ENCODE measurements at regions not wholly inside any gene's neighbourhood (a gene's known extent, or its start where the extent isn't known, plus 50 kb on each side); places are given as distances from the start of the nearest gene placed in this dataset.

GRCh38 chr2:67462738-67463496, 65.8 kb downstream of the ETAA1 start:
- Histone ChIP-seq H3K4me1 (ENCODE audit: control insufficient read depth in 1 of 2, insufficient read depth in 2 of 2, low read length in 2 of 2) (peaks cover 0 to 21% of the 10 kb centered on the region in 2 experiments; a peak in 2 of 4 replicates), H3K9me3 (ENCODE audit: control insufficient read depth in 1 of 2, insufficient read depth in 1 of 2, low read depth in 1 of 2, low read length in 2 of 2) (no peaks in the 10 kb centered on the region), H3K27me3 (ENCODE audit: insufficient read depth, low read length) (no peaks in the 10 kb centered on the region), H3K4me3 (replicated peaks in 1 of 2; ENCODE audit: low read depth in 1 of 2, low read length in 2 of 2) (no peak overlapping the region), H3K36me3 (ENCODE audit: control insufficient read depth in 1 of 2, insufficient read depth in 2 of 2, low read length in 2 of 2) (no peaks in the 10 kb centered on the region), H4K20me1 (ENCODE audit: insufficient read depth) (no peaks in the 10 kb centered on the region), H3K9me2 (ENCODE audit: insufficient read depth) (no peaks in the 10 kb centered on the region), H3K27ac (ENCODE audit: low read depth, low read length) (no peak overlapping the region), H3K9ac (ENCODE audit: low read length) (no peak overlapping the region), H3K4me2 (ENCODE audit: low read length) (peak overlapping the region; percentile 33; the same call in 1 of the 2 replicates), H3K79me2 (ENCODE audit: insufficient read depth, low read length) (no peaks in the 10 kb centered on the region), H2AFZ (ENCODE audit: low read depth, low read length, poor library complexity, severe bottlenecking) (no peak overlapping the region)
- ChIA-PET POLR2A (no interaction called here), CTCF (no interaction called here), RAD21 (ENCODE audit: low non-redundant PET in 1 of 2, low total read pairs in 2 of 2, uncharacterized antibody in 2 of 2, unreplicated experiment in 2 of 2) (no interaction called here)
- DNase-seq (ENCODE audit: low read depth, low spot score) (no peak), ATAC-seq (no peak)
- no peak for TF ChIP-seq JUND (IDR thresholded peaks at IDR 0.05)
- TF ChIP-seq FOSL1 (IDR thresholded peaks at IDR 0.05; ENCODE audit: low read depth): no peak
- no peak for TF ChIP-seq SP1 (IDR thresholded peaks at IDR 0.05; ENCODE audit: low read depth)
- no peak for TF ChIP-seq MAX (IDR thresholded peaks at IDR 0.05)
- TF ChIP-seq CEBPB (IDR thresholded peaks at IDR 0.05; ENCODE audit: low read depth): no peak
- no peak for TF ChIP-seq POLR2A (IDR thresholded peaks at IDR 0.05; ENCODE audit: borderline replicate concordance, extremely low read depth, insufficient read depth, insufficient read length)
- TF ChIP-seq ELF1 (IDR thresholded peaks at IDR 0.05; ENCODE audit: borderline replicate concordance, low read depth): no peak
- TF ChIP-seq TCF7L2 (IDR thresholded peaks at IDR 0.05; ENCODE audit: borderline replicate concordance, extremely low read depth, insufficient read depth, insufficient read length): no peak
- no peak for TF ChIP-seq EGR1 (IDR thresholded peaks at IDR 0.05; ENCODE audit: low read depth)
- no peak for TF ChIP-seq ZFX (IDR thresholded peaks at IDR 0.05)
- TF ChIP-seq ATF3 (IDR thresholded peaks at IDR 0.05): no peak
- TF ChIP-seq POLR2AphosphoS5 (IDR thresholded peaks at IDR 0.05; ENCODE audit: low read depth, low read length): no peak
- no peak for TF ChIP-seq EZH2phosphoT487 (IDR thresholded peaks at IDR 0.05; ENCODE audit: borderline replicate concordance)
- TF ChIP-seq CBX3 (IDR thresholded peaks at IDR 0.05; ENCODE audit: low read depth): no peak
- TF ChIP-seq ZNF274 (IDR thresholded peaks at IDR 0.05; ENCODE audit: low read depth, low read length): no peak
- TF ChIP-seq ZBTB33 (IDR thresholded peaks at IDR 0.05; ENCODE audit: extremely low read depth, insufficient replicate concordance, low read length): no peak
- intact Hi-C loops (cut with micrococcal nuclease): no loop called here
- no TSS peak for BruUV-seq (replicated peaks)

All from HCT116 (cell line).